Mucosa of descending colon (tissue), 3 donors: ENCODE measurements at regions not wholly inside any gene's neighbourhood (a gene's known extent, or its start where the extent isn't known, plus 50 kb on each side); places are given as distances from the start of the nearest gene placed in this dataset.

ENCODE experiments used
- ATAC-seq: fragments of 200-7000 bp; cut with Tn5 transposase; one replicate; pipeline ENCODE4 v1.9.1; 2020; ENCODE audit warnings: mild to moderate bottlenecking, moderate library complexity
- DNase-seq, 3 donors: peaks; one replicate each; pipeline ENCODE4 v3.0.0-alpha.2; 2020
- H3K36me3 ChIP-seq: fragments of 200-600 bp; one replicate; pipeline ENCODE4 v1.8.0; 2021; ENCODE audit warnings: low read depth, mild to moderate bottlenecking
- H3K4me1 ChIP-seq: fragments of 200-600 bp; one replicate; pipeline ENCODE4 v1.8.0; 2021; ENCODE audit warnings: low read depth, mild to moderate bottlenecking
- H3K4me3 ChIP-seq: fragments of 200-600 bp; one replicate; pipeline ENCODE4 v1.8.0; 2021; ENCODE audit warnings: mild to moderate bottlenecking
- H3K9me3 ChIP-seq: fragments of 200-600 bp; one replicate; pipeline ENCODE4 v1.8.0; 2021; ENCODE audit warnings: mild to moderate bottlenecking
- intact Hi-C, 2 donors: fragments of 100-400 bp; cut with DNase I in 1 of 2; cut with micrococcal nuclease in 1 of 2; formaldehyde crosslinking; loops; one replicate each; pipeline versions ENCODE4 v1.11.0 to v1.11.1; 2022; cut with DNase I, micrococcal nuclease
- TF ChIP-seq, protein P1 (sequence below): fragments of 200-600 bp; IDR thresholded peaks from one replicate; pipeline ENCODE4 v1.8.0; 2022; ENCODE audit warnings: antibody characterized with exemption, mild to moderate bottlenecking
- donor health status: DM: no; HTN: no; CAD: no; lungs with moderate emphysema.
- donor health status: DM: no; HTN: no; CAD: no.
- donor health status: DM: no; HTN: yes; CAD: no.

DNA sequence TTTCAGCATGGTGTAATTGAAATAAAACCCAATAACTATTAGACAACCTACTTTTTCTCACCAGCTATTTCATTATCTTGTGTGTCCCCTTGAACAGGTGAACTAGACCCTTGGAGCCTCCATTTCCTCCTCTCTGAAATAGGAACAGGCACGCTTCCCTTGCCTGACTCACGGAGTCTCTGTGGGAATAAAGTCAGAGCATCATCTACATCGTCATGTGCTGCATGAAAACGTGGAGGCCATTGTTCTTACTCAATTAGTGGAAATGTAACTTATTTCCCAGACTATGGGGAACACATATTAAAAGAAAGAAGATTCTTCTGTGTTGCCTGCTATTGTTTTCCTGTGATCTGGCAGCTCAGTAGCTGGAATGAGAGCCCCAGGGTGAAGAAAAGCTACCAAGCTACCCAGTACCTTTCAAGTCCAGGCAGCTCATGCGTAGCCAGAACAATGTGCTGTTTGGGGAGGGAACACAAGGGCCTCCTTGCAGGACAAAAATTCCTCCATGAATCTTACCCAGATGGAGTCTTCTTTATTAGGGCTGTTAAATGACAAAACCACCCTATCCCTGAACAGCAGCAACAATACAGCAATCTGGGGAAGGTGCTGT, 59.8 kb downstream of the SOX11 start:
- no peaks in the 10 kb centered on the region for H3K4me1 ChIP-seq
- ATAC-seq (no peak), DNase-seq (no peak)
- H3K36me3 ChIP-seq: no peaks in the 10 kb centered on the region
- intact Hi-C loops: no loop called here
- TF ChIP-seq, protein P1, sequence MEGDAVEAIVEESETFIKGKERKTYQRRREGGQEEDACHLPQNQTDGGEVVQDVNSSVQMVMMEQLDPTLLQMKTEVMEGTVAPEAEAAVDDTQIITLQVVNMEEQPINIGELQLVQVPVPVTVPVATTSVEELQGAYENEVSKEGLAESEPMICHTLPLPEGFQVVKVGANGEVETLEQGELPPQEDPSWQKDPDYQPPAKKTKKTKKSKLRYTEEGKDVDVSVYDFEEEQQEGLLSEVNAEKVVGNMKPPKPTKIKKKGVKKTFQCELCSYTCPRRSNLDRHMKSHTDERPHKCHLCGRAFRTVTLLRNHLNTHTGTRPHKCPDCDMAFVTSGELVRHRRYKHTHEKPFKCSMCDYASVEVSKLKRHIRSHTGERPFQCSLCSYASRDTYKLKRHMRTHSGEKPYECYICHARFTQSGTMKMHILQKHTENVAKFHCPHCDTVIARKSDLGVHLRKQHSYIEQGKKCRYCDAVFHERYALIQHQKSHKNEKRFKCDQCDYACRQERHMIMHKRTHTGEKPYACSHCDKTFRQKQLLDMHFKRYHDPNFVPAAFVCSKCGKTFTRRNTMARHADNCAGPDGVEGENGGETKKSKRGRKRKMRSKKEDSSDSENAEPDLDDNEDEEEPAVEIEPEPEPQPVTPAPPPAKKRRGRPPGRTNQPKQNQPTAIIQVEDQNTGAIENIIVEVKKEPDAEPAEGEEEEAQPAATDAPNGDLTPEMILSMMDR: no peak
- no peak overlapping the region for H3K4me3 ChIP-seq
- peaks cover 23% of the 10 kb centered on the region for H3K9me3 ChIP-seq

DNA sequence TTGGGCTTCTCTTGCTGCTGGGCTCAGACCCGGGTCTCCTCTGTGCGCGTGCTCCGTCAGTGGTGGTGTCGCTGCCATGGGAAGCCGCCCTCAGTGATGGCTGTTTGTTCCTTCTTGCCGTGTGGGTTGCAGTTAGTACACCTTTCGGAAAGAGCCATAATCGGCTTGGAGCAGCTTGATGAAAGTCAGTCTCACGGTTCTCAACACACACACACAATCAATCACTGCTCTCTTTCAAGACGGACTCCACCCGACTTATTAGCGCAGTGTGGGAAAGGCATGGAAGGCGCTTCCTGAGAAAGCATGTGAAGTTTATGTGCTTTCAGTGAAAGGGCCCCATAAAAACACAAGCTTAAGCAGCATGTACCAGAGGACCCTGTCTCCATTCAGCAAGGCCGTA, 64.1 kb downstream of the SOX11 start:
- Histone ChIP-seq H3K4me3 (no peak overlapping the region), H3K4me1 (no peaks in the 10 kb centered on the region), H3K9me3 (peaks cover 8% of the 10 kb centered on the region), H3K36me3 (no peaks in the 10 kb centered on the region)
- intact Hi-C loops: no loop called here
- ATAC-seq (no peak), DNase-seq (no peak)
- TF ChIP-seq, protein P1: no peak

DNA sequence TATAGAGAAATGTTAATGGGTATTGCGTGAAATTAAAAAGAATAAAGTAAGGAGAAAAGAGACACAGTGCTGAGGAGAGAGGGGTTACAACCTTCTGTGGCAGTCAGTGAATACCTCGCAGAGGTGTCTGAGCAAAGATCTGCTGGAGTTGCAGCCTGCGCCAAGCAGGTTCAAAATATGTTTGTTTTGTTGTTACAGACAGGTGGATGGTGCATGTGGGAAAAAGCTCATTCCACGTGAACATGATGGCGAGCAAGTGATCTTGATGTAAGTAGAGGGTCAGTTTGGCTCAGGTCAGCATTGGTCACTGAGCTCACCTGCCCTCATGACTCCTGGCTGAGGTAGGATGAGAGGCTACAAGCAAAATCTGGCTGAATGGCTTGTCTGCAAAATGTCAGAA, 66.2 kb downstream of the SOX11 start:
- H3K4me1 ChIP-seq: no peaks in the 10 kb centered on the region
- no peak for DNase-seq
- no peaks in the 10 kb centered on the region for H3K36me3 ChIP-seq
- peaks cover 5% of the 10 kb centered on the region for H3K9me3 ChIP-seq
- ATAC-seq: no peak
- no peak overlapping the region for H3K4me3 ChIP-seq
- intact Hi-C loops: no loop called here
- TF ChIP-seq, protein P1: no peak

DNA sequence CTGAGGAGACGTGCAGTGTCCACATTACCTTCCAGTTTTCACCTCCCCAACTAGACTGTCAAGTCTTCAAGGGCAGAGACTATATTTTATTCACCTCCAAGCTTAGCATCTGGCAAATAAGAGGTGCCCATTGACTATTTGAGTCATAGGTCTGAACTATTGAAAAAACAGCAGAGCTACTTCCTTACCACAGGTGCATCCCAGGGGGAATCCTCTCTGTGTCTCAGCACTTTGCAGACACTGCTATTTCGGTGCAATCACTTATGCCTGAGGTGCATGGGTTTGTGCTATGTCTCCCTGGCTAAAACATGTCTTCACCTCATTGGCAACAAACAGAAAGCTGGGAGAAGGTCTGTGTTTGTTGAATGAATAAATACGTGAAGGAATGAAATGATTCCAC, 67.8 kb downstream of the SOX11 start:
- no peak for ATAC-seq
- no peak for DNase-seq
- intact Hi-C loops: no loop called here
- no peaks in the 10 kb centered on the region for H3K4me1 ChIP-seq
- TF ChIP-seq, protein P1: no peak
- H3K4me3 ChIP-seq: no peak overlapping the region
- no peaks in the 10 kb centered on the region for H3K36me3 ChIP-seq
- H3K9me3 ChIP-seq: peaks cover 5% of the 10 kb centered on the region

DNA sequence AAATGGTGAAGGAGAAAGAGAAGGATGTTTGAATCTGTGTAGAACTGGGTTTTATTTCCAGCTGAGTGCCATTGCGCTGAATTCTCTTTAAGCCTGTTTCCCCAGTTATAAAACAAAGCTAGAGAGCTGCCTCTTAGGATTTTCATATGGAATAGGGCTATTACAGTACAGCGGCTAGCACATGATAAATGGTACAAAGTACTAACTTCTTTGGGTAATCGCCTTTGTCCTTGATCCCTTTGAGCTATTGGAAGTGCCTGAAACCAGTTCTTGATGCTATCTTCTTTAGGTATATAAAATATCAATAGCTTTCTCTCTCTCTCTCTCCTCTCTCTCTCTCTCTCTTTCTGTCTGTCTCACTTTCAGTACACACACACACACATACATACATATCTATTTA, 71.3 kb downstream of the SOX11 start:
- no peaks in the 10 kb centered on the region for H3K36me3 ChIP-seq
- no peak overlapping the region for H3K4me3 ChIP-seq
- TF ChIP-seq, protein P1: no peak
- peaks cover 15% of the 10 kb centered on the region for H3K9me3 ChIP-seq
- no peak for ATAC-seq
- DNase-seq: no peak
- intact Hi-C loops: no loop called here
- no peaks in the 10 kb centered on the region for H3K4me1 ChIP-seq

DNA sequence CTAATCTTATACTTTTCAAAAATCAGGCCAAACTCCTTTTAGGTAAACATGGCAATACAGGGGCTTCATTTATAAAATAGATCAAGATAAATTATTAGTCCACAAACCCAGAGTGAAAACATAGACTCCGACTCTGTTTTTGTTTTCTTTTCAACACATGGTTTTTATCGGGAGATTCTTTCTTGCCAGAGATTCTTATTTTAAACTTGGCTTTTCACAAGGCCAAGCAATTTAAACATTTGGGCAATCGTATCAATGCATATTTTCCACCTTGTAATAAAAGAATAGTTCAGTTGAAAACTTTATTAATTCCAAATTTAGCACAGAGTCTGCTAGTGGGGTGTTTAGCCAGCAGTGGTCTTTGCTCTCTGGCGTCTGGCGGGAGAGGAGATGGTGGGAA, 71.9 kb downstream of the SOX11 start:
- TF ChIP-seq, protein P1: no peak
- intact Hi-C loops: no loop called here
- Histone ChIP-seq H3K4me1 (no peaks in the 10 kb centered on the region), H3K4me3 (no peak overlapping the region), H3K36me3 (no peaks in the 10 kb centered on the region), H3K9me3 (peaks cover 18% of the 10 kb centered on the region)
- ATAC-seq (no peak), DNase-seq (no peak)
